Gastroesophageal sphincter (tissue), 4 donors: ENCODE measurements at regions not wholly inside any gene's neighbourhood (a gene's known extent, or its start where the extent isn't known, plus 50 kb on each side); places are given as distances from the start of the nearest gene placed in this dataset.

Experiments
- ATAC-seq: fragments of 150-250 bp; one replicate; pipeline ENCODE4 v1.9.1; 2016; ENCODE audit warnings: mild to moderate bottlenecking, moderate library complexity
- H3K27ac ChIP-seq, 4 donors: fragments of 200-600 bp; sonication (generic) in 3 of 4; 1 replicate in 3 of 4; 2 replicates in 1 of 4; pipeline ENCODE4 v1.5.1; 2016 to 2019
- H3K27me3 ChIP-seq: fragments of 200-600 bp; sonication (generic); one replicate; pipeline ENCODE4 v1.5.1; 2019
- H3K36me3 ChIP-seq, 2 donors: fragments of 200-600 bp; sonication (generic); one replicate each; pipeline ENCODE4 v1.5.1; 2019; ENCODE audit warnings: control low read depth in 1 of 2
- H3K4me1 ChIP-seq, 3 donors: fragments of 200-600 bp; sonication (generic); 1 replicate in 2 of 3; 2 replicates in 1 of 3; pipeline ENCODE4 v1.5.1; 2016 to 2019; ENCODE audit warnings: control low read depth in 2 of 3
- H3K4me3 ChIP-seq, 2 donors: fragments of 200-600 bp; sonication (generic); one replicate each; pipeline ENCODE4 v1.5.1; 2019; ENCODE audit warnings: mild to moderate bottlenecking in 1 of 2, moderate library complexity in 1 of 2
- H3K9me3 ChIP-seq, 3 donors: fragments of 200-600 bp; sonication (generic); one replicate each; pipeline ENCODE4 v1.5.1; 2017 to 2019; ENCODE audit warnings: control low read depth in 2 of 3
- CTCF ChIP-seq, 4 experiments: fragments of 200-600 bp in 2 of 4; fragments of 450-650 bp in 2 of 4; sonication (generic) in 1 of 4; IDR thresholded peaks; one replicate each; pipeline ENCODE4 v1.5.1; 2017 to 2019; ENCODE audit warnings: antibody characterized with exemption in 4 of 4, mild to moderate bottlenecking in 2 of 4, moderate library complexity in 2 of 4
- EP300 ChIP-seq: sonication (generic); formaldehyde crosslinking; IDR thresholded peaks from one replicate; pipeline ENCODE4 v1.6.1; 2017; ENCODE audit warnings: antibody characterized with exemption, mild to moderate bottlenecking
- POLR2A ChIP-seq, 2 donors: fragments of 450-650 bp; IDR thresholded peaks; one replicate each; pipeline ENCODE4 v1.6.1; 2017; ENCODE audit warnings: antibody characterized with exemption in 2 of 2, mild to moderate bottlenecking in 2 of 2, moderate library complexity in 1 of 2
- POLR2AphosphoS5 ChIP-seq: sonication (generic); formaldehyde crosslinking; IDR thresholded peaks from one replicate; pipeline ENCODE4 v1.6.1; 2017; ENCODE audit warnings: antibody characterized with exemption
- WGBS, 2 donors: methylation state at CpG; one replicate each; pipeline ENCODE4 v1.1.5; 2018; ENCODE audit warnings: low coverage in 1 of 2; 5-methylcytosine and 5-hydroxymethylcytosine counted together

GRCh38 chr5:110338341-110339083 is 388.0 kb downstream of the TMEM232 start:
- no peaks in the 10 kb centered on the region for H3K9me3 ChIP-seq
- ATAC-seq, result no peak
- H3K36me3 ChIP-seq, result no peaks in the 10 kb centered on the region
- H3K27me3 ChIP-seq, result no peaks in the 10 kb centered on the region
- WGBS, 2 donors, result 27 to 41% methylated on average over 5 to 7 of the region's 7 CpGs
- H3K4me3 ChIP-seq, result no peak overlapping the region
- TF ChIP-seq POLR2AphosphoS5 (peak; percentile 11), CTCF (IDR thresholded peaks at IDR 0.05) (no peak)
- no peak overlapping the region for H3K27ac ChIP-seq
- peaks cover 0 to 5% (median 0%) of the 10 kb centered on the region in 3 donors for H3K4me1 ChIP-seq

- Histone ChIP-seq H3K27ac (no peak overlapping the region), H3K27me3 (no peaks in the 10 kb centered on the region), H3K4me3 (no peak overlapping the region), H3K4me1 (peaks cover 0 to 5% (median 0%) of the 10 kb centered on the region in 3 donors), H3K9me3 (no peaks in the 10 kb centered on the region), H3K36me3 (no peaks in the 10 kb centered on the region)
- no peak for TF ChIP-seq POLR2A (IDR thresholded peaks at IDR 0.05)
- no peak for TF ChIP-seq CTCF (IDR thresholded peaks at IDR 0.05)
- no peak for TF ChIP-seq POLR2AphosphoS5
- TF ChIP-seq EP300, result no peak
- no peak for ATAC-seq
- WGBS, 2 donors, result 83 to 89% methylated on average over 2 of the region's 2 CpGs
Observed at GRCh38 chr5:110339399-110339798, 387.1 kb downstream of the TMEM232 start.

GRCh38 chr5:110341836-110342235 is 384.6 kb downstream of the TMEM232 start:
- no peaks in the 10 kb centered on the region for H3K27me3 ChIP-seq
- no peaks in the 10 kb centered on the region for H3K36me3 ChIP-seq
- TF ChIP-seq CTCF (IDR thresholded peaks at IDR 0.05) (no peak), POLR2A (IDR thresholded peaks at IDR 0.05) (no peak), EP300 (no peak), POLR2AphosphoS5 (no peak)
- H3K9me3 ChIP-seq, result no peaks in the 10 kb centered on the region
- H3K27ac ChIP-seq, result no peak overlapping the region
- no peak overlapping the region for H3K4me3 ChIP-seq
- ATAC-seq, result no peak
- WGBS, 2 donors, result 63 to 92% methylated on average over 2 of the region's 2 CpGs
- H3K4me1 ChIP-seq, result peaks cover 0 to 5% (median 0%) of the 10 kb centered on the region in 3 donors

- TF ChIP-seq POLR2AphosphoS5, result peak; percentile 35
- TF ChIP-seq EP300, result no peak
- Histone ChIP-seq H3K27me3 (no peaks in the 10 kb centered on the region), H3K4me3 (no peak overlapping the region), H3K4me1 (peaks cover 0 to 5% (median 0%) of the 10 kb centered on the region in 3 donors), H3K27ac (no peak overlapping the region), H3K36me3 (no peaks in the 10 kb centered on the region), H3K9me3 (no peaks in the 10 kb centered on the region)
- peak; percentile 64 for ATAC-seq
- no CpG with 5 or more reads among the region's 1 CpG for WGBS, 2 donors
Observed at GRCh38 chr5:110342683-110343082, 383.8 kb downstream of the TMEM232 start.

GRCh38 chr5:110343616-110344015 is 382.9 kb downstream of the TMEM232 start:
- WGBS, 2 donors, result 85 to 94% methylated on average over 1 of the region's 1 CpG
- no peaks in the 10 kb centered on the region for H3K9me3 ChIP-seq
- H3K27me3 ChIP-seq, result no peaks in the 10 kb centered on the region
- peaks cover 0 to 5% (median 0%) of the 10 kb centered on the region in 3 donors for H3K4me1 ChIP-seq
- no peak overlapping the region for H3K27ac ChIP-seq
- H3K4me3 ChIP-seq, result no peak overlapping the region
- TF ChIP-seq CTCF (IDR thresholded peaks at IDR 0.05) (no peak), POLR2A (IDR thresholded peaks at IDR 0.05) (no peak), POLR2AphosphoS5 (no peak), EP300 (no peak)
- ATAC-seq, result no peak
- H3K36me3 ChIP-seq, result no peaks in the 10 kb centered on the region
